Hematopoietic multipotent progenitor cell treated with erythropoietin and hydrocortisone succinate and interleukin-3 and kit ligand, for 4 days (in vitro differentiated cells): ENCODE measurements at regions not wholly inside any gene's neighbourhood (a gene's known extent, or its start where the extent isn't known, plus 50 kb on each side); places are given as distances from the start of the nearest gene placed in this dataset.
"Not testable (repeated sequence)": the region's sequence is repeated elsewhere in the genome, so short reads cannot be mapped to it uniquely, and the experiment has no call there.

Source experiments
- DNase-seq: peaks from one replicate; pipeline ENCODE4 v3.0.0-alpha.2; 2015

DNA sequence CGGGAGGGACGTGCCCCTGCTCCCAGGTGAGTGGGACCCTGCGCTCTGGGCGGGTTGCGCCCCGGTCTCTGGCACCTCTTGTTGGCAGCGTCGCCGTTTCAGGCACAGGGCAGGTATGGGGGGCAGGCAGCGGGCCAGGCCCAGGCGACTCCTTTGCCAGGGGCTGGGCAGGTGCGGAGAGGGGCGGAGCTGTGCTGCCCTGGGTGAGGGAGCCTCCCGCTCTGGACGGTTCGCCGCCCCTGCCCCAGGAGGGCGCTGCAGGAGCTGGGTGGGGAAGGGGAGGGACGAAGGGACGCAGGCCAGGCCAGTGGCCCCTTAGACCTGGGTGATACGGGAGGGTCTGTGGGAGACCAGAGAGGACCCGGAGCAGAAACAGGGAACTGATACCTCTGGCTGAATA is 663.9 kb upstream of the DEFB115 start:
- no peak for DNase-seq

DNA sequence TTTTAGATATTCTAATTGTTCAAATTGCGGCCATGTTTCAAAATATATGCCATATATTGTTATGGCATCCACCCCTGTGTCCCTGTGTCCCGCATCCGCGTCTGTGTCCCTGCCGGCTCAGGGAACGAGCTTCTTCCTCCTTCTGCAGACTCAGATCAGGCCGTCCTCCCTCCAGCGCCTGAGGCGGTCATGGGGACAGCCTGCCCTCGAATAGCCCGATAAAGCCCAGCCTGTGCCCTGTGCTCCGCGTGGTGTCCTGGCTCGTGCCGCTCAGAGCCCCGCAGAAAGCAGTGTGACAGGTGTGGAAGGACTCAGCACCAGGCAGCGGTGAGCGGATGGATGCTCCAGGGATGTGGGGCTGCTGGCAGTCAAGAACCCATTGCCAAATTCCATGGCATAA is 663.4 kb upstream of the DEFB115 start:
- no peak for DNase-seq

- DNase-seq, result no peak
These were observed 661.8 kb upstream of the DEFB115 start for GRCh38 chr20:30595698-30596097.

- not testable (repeated sequence) for DNase-seq
These were observed 660.0 kb upstream of the DEFB115 start for GRCh38 chr20:30597429-30597828.

DNA sequence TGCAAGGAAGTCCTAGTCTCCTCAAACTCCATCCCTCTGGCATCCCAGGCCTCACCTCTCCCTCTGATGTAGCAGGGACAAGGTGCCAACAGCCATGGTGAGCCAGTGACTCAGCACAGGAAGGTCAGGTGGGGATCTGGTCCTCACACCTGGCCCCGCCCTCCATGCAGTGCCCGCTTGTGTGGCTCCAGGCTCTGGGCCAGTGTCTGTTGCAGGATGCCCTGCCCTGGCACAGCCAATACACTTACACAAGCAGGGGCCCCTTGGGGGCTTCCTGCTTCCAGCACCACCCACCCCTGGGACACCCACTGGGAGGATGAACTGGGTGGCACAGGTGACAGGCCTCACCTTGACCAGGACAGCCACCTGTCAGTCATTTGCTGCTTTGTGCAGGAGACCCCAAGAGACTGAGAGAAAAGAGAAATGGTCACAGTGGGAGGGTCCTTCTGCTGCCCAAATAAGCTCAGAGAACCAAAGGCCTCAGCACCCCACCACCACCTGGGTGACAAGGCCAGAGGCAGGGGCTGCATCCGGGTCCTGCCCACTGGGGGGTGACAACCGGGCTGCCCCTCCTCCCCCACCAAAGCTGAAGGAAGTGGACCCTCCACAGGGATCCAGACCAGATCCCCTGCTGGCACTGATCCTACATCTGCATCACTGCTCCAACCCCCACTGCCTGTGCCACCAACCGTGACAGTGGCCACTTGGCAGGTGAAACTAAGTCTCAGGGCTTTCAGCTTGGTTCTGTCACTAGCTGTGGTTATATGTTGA is 658.8 kb upstream of the DEFB115 start:
- DNase-seq, result no peak

GRCh38 chr20:30599990-30600389 is 657.5 kb upstream of the DEFB115 start:
- DNase-seq, result no peak

DNA sequence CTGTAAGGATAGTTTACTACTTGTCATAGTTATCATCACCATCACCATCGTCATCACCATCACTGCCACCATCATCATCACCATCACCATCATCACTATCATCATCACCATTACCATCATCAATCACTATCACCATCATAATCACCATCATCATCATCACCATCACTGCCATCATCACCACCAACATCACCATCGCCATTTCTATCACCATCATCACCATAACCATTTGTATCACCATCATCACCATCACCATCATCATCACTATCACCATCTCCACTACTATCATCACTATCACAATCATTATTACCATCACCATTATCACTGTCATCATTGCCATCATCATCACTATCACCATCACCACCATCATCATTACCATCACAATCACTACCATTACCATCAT is 655.5 kb upstream of the DEFB115 start:
- DNase-seq, result no peak

GRCh38 chr20:30602424-30602823 is 655.0 kb upstream of the DEFB115 start:
- DNase-seq, result no peak

DNA sequence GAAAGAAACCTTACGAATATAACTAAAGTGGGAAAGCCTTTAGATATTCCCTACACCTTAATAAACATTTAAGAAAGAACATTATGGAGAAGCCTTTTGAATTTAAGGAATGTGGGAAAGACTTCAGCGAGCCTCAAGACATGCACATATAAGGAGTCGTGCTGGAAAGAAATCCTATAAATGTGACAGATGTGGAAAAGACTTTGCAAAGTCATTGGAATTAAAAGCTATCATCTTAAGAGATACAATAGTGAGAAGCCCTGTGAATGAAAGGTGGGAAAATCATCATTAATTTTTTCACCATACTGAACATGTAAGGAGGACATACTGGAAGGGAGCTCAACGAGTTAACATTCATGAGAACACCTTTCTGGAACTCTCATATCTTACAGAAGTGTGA is 650.5 kb upstream of the DEFB115 start:
- DNase-seq, result no peak

DNA sequence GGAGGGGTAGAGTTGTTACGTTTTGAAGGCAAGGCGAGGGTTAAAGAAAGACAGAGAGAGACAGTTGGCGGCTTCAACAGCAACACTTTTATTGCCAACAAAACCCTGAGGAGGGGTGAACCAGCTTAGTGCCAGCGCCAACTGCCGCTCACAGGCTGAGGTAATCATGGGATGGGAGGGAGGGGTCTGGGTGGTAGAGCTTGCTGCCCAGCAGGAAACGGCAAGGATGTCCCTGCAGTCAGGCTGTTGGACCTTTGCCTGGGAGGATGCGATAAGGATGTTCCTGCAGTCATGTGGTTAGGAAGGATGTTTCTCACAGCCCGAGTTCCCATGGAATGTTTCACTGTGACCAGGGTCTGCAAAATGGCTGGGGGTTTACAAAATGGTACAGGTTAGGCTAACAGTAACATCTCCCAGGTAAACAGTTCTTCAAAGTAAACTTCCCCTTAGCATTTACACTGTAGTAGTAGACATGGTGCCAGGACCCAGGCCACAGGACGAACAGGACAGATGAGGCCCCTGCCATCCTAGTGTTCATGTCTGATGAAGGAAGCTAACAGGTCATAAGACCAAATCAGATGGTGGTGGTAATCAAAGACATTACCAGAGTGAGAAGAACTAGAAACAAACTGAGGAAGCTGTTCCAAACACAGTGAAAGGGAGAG is 647.3 kb upstream of the DEFB115 start:
- no peak for DNase-seq

GRCh38 chr20:30610751-30611150 is 646.7 kb upstream of the DEFB115 start:
- DNase-seq, result no peak

- DNase-seq, result no peak
These were observed 646.1 kb upstream of the DEFB115 start for GRCh38 chr20:30611239-30611984.

- no peak for DNase-seq
These were observed 645.1 kb upstream of the DEFB115 start for GRCh38 chr20:30612344-30612743.

GRCh38 chr20:30621346-30621745 is 636.1 kb upstream of the DEFB115 start:
- not testable (repeated sequence) for DNase-seq

DNA sequence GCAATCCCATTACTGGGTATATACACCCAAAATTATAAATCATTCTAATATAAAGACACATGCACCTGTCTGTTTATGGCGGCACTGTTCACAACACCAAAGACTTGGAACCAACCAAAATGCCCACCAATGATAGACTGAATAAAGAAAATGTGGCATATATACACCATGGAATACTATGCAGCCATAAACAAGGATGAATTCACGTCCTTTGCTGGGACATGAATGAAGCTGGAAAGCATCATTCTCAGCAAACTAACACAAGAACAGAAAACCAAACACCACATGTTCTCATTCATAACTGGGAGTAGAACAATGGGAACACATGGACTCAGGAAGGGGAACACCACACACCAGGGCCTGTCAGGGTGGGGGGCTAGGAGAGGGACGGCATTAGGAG is 633.2 kb upstream of the DEFB115 start:
- DNase-seq, result not testable (repeated sequence)

DNA sequence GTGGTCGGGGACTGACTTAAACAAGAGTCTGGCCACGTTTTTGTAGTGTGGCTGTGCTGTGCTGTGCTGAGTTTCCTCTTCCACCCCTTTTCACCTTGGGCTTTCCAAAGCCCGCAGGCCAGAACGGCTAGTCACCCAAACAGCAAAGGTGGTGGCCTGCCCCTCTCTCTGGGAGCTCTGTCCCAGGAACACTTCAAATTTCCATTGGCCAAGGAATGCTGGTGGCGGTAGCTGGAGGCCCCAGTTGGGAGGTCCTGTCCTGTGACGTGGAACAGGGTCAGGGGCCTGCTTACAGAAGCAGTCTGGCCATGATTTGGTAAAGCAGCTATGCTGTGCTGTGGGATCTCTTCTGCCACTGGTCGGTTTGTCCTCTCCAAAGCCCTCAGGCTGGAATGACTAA is 628.1 kb upstream of the DEFB115 start:
- not testable (repeated sequence) for DNase-seq

GRCh38 chr20:30630761-30631160 is 626.7 kb upstream of the DEFB115 start:
- no peak for DNase-seq

DNA sequence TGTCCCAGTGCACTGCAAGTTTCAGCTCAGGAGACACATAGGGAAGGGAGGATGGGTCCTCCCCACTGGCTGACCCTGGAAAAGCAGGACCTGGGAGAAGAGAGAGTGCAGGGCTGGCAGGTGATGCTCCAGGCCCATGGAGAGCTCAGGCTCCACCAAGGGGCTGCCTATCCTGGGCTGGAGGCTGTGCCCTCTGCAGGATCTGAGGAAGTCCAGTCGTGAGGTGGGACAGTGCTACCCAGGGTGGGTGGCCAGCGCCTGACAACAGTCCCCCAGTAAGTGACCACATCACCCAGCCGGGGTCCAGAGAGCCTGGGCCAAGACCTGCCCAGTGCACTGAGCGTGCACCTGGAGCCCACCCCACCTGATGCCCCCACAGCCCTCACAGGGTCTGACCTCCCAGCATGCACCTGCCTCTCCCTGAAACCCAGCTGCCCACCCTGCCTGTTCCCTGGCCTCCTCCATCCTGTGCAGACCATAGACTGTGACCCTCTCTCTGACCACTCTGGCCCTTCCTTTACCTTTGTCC is 626.1 kb upstream of the DEFB115 start:
- not testable (repeated sequence) for DNase-seq

DNA sequence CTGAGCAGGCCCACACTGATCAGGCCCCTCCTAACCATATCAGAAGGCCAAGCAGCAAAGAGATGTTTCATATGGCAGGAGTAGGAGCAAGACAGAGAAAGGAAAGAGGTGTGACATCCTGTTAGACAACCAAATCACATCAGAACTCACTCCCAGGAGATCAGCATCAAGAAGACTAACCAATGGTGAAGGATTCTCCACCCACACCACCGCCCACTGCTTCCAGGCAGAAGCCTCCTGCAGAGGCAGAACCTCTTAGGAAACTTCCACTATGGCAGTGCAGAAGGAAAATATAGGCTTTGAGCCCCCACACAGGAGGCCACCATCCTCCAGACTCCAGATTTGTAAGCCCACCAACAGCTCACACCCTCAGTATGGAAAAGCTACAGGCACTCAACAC is 624.7 kb upstream of the DEFB115 start:
- DNase-seq, result not testable (repeated sequence)

GRCh38 chr20:30641522-30641921 is 615.9 kb upstream of the DEFB115 start:
- not testable (repeated sequence) for DNase-seq

DNA sequence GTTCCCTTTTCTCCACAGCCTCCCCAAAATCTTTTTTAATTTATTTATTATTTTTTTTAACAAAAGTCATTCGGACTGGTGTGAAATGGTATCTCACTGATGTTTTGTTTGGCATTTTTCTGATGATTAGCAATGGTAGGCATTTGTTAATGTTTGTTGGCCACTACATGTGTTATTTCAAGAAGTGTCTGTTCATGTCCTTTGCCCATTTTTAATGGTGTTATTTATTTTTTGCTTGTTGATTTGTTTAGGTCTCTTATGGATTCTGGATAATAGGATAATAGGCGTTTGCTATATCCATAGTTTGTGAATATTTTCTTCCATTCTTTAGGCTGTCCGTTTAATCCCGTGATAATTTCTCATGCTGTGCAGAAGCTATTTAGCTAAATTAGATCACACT is 596.5 kb upstream of the DEFB115 start:
- not testable (repeated sequence) for DNase-seq

- DNase-seq, result not testable (repeated sequence)
These were observed 589.0 kb upstream of the DEFB115 start for GRCh38 chr20:30668418-30668817.

- DNase-seq, result not testable (repeated sequence)
These were observed 588.0 kb upstream of the DEFB115 start for GRCh38 chr20:30669330-30670029.
